PC-9 (cell line): ENCODE measurements at regions not wholly inside any gene's neighbourhood (a gene's known extent, or its start where the extent isn't known, plus 50 kb on each side); places are given as distances from the start of the nearest gene placed in this dataset.
"Not testable (repeated sequence)": the region's sequence is repeated elsewhere in the genome, so short reads cannot be mapped to it uniquely, and the experiment has no call there.

Source experiments
- BruUV-seq: library from RNA; stranded (reverse); fragments of 400-500 nt; replicated peaks from 2 replicates; lab custom pipeline; 2021; lab: Mats Ljungman, UMichigan
- CTCF ChIA-PET: fragments of 300-600 bp; sonication (Branson Sonifier 250); formaldehyde crosslinking; loops from one replicate; lab custom pipeline; 2022; ENCODE audit warnings: antibody characterized with exemption; lab: Charles Lee
- POLR2A ChIA-PET: fragments of 300-600 bp; sonication (Branson Sonifier 250); formaldehyde crosslinking; loops from one replicate; lab custom pipeline; 2022; ENCODE audit warnings: antibody characterized with exemption; ENCODE audit not compliant: unreplicated experiment; lab: Charles Lee
- DNase-seq, 2 experiments: peaks; one replicate each; pipeline versions ENCODE4 v3.0.0 to v3.0.0-alpha.2; 2015 to 2022; ENCODE audit warnings: mixed read lengths in 1 of 2
- H2AFZ ChIP-seq: fragments of 200-600 bp; sonication (generic); 2 replicates; pipeline ENCODE4 v1.8.1; 2017; ENCODE audit warnings: antibody characterized with exemption
- H3F3A ChIP-seq: fragments of 200-600 bp; sonication (generic); 2 replicates; pipeline ENCODE4 v1.8.1; 2017; ENCODE audit warnings: antibody characterized with exemption, mild to moderate bottlenecking, low read depth; ENCODE audit not compliant: insufficient read depth
- H3K27ac ChIP-seq: fragments of 200-600 bp; sonication (generic); 2 replicates; pipeline ENCODE4 v1.6.1; 2016; ENCODE audit warnings: mixed run types
- H3K27me3 ChIP-seq: fragments of 200-600 bp; sonication (generic); 2 replicates; pipeline ENCODE4 v1.6.1; 2016; ENCODE audit warnings: low read depth, mixed run types; ENCODE audit not compliant: insufficient read depth
- H3K36me3 ChIP-seq: fragments of 200-600 bp; sonication (generic); 2 replicates; pipeline ENCODE4 v1.6.1; 2016; ENCODE audit warnings: low read depth, mixed run types
- H3K4me1 ChIP-seq: fragments of 200-600 bp; sonication (generic); replicated peaks from 2 replicates; pipeline ENCODE4 v1.6.1; 2016; ENCODE audit warnings: mixed run types; ENCODE audit not compliant: insufficient read depth
- H3K4me2 ChIP-seq: fragments of 200-600 bp; sonication (generic); 2 replicates; pipeline ENCODE4 v1.6.1; 2017; ENCODE audit warnings: mixed run types
- H3K4me3 ChIP-seq: fragments of 200-600 bp; sonication (generic); 2 replicates; pipeline ENCODE4 v1.6.1; 2016; ENCODE audit warnings: mixed run types
- H3K79me2 ChIP-seq: fragments of 200-600 bp; sonication (generic); 2 replicates; pipeline ENCODE4 v1.6.1; 2017; ENCODE audit warnings: low read depth, mixed run types
- H3K9me2 ChIP-seq: fragments of 200-600 bp; sonication (generic); 2 replicates; pipeline ENCODE4 v1.8.1; 2017; ENCODE audit warnings: mild to moderate bottlenecking; ENCODE audit not compliant: insufficient read depth
- H3K9me3 ChIP-seq: fragments of 200-600 bp; sonication (generic); 2 replicates; pipeline ENCODE4 v1.8.1; 2016; ENCODE audit warnings: low read depth; ENCODE audit not compliant: insufficient read depth
- H4K20me1 ChIP-seq: fragments of 200-600 bp; sonication (generic); 2 replicates; pipeline ENCODE4 v1.8.1; 2017; ENCODE audit not compliant: insufficient read depth
- CTCF ChIP-seq: fragments of 200-600 bp; sonication (generic); conservative IDR thresholded peaks from 2 replicates; pipeline ENCODE4 v1.6.1; 2017; ENCODE audit warnings: mixed run types, antibody characterized with exemption, mild to moderate bottlenecking, moderate library complexity
- EZH2 ChIP-seq: fragments of 200-600 bp; sonication (generic); IDR thresholded peaks from 2 replicates; pipeline ENCODE4 v1.8.0; 2017; ENCODE audit warnings: antibody characterized with exemption, low read depth
- intact Hi-C: fragments of 100-400 bp; cut with micrococcal nuclease; formaldehyde crosslinking; loops from one replicate; pipeline ENCODE4 v1.10.0; 2022; ENCODE audit not compliant: unreplicated experiment

- H2AFZ ChIP-seq: no peak overlapping the region
- no peaks in the 10 kb centered on the region for H4K20me1 ChIP-seq
- BruUV-seq: no TSS peak
- no peak for DNase-seq
- no peaks in the 10 kb centered on the region for H3K79me2 ChIP-seq
- ChIA-PET POLR2A (no interaction called here), CTCF (no interaction called here)
- no peak for TF ChIP-seq CTCF
- no peak for TF ChIP-seq EZH2
- H3K4me3 ChIP-seq: no peak overlapping the region
- no peaks in the 10 kb centered on the region for H3K4me1 ChIP-seq
- H3K4me2 ChIP-seq: no peak overlapping the region
- H3K27me3 ChIP-seq: peaks cover 55% of the 10 kb centered on the region
- H3K9me3 ChIP-seq: no peaks in the 10 kb centered on the region
- no peaks in the 10 kb centered on the region for H3F3A ChIP-seq
- intact Hi-C loops: no loop called here
- H3K27ac ChIP-seq: no peak overlapping the region
- no peaks in the 10 kb centered on the region for H3K9me2 ChIP-seq
- no peaks in the 10 kb centered on the region for H3K36me3 ChIP-seq
These were observed 315.3 kb downstream of the NR2F2 start for GRCh38 chr15:96645796-96646195.

GRCh38 chr15:96648866-96649265 lies 318.4 kb downstream of the NR2F2 start:
- TF ChIP-seq EZH2 (no peak), CTCF (no peak)
- no peaks in the 10 kb centered on the region for H3K79me2 ChIP-seq
- CTCF ChIA-PET: no interaction called here
- no peak overlapping the region for H3K4me2 ChIP-seq
- H3K27me3 ChIP-seq: peaks cover 48% of the 10 kb centered on the region; the same call in 1 of the 2 replicates
- BruUV-seq: no TSS peak
- H3K9me3 ChIP-seq: no peaks in the 10 kb centered on the region
- H3K36me3 ChIP-seq: no peaks in the 10 kb centered on the region
- intact Hi-C loops: no loop called here
- no peaks in the 10 kb centered on the region for H3K9me2 ChIP-seq
- no peak overlapping the region for H3K27ac ChIP-seq
- H2AFZ ChIP-seq: no peak overlapping the region
- H3F3A ChIP-seq: no peaks in the 10 kb centered on the region
- no peak overlapping the region for H3K4me3 ChIP-seq
- POLR2A ChIA-PET: no interaction called here
- H3K4me1 ChIP-seq: no peaks in the 10 kb centered on the region
- no peak for DNase-seq
- no peaks in the 10 kb centered on the region for H4K20me1 ChIP-seq

- CTCF ChIA-PET: no interaction called here
These were observed 326.6 kb downstream of the NR2F2 start for GRCh38 chr15:96657096-96657495.

GRCh38 chr15:96666979-96667378 lies 336.5 kb downstream of the NR2F2 start:
- H3K27me3 ChIP-seq, BruUV-seq, H3K79me2 ChIP-seq, H3F3A ChIP-seq, H3K9me2 ChIP-seq, H2AFZ ChIP-seq, H3K4me3 ChIP-seq, H3K27ac ChIP-seq, H3K9me3 ChIP-seq, DNase-seq, CTCF ChIA-PET, H4K20me1 ChIP-seq, intact Hi-C loops, H3K4me2 ChIP-seq, H3K36me3 ChIP-seq, H3K4me1 ChIP-seq, POLR2A ChIA-PET: not testable (repeated sequence)

More at GRCh38 chr15:96657096-96657495, 326.6 kb downstream of the NR2F2 start:
- no peak overlapping the region for H3K4me2 ChIP-seq
- no peak overlapping the region for H3K27ac ChIP-seq
- H2AFZ ChIP-seq: no peak overlapping the region
- H4K20me1 ChIP-seq: no peaks in the 10 kb centered on the region
- no peaks in the 10 kb centered on the region for H3K79me2 ChIP-seq
- H3K4me1 ChIP-seq: no peaks in the 10 kb centered on the region
- no peak for DNase-seq
- no peaks in the 10 kb centered on the region for H3F3A ChIP-seq
- POLR2A ChIA-PET: no interaction called here
- H3K9me2 ChIP-seq: no peaks in the 10 kb centered on the region
- TF ChIP-seq CTCF: no peak
- TF ChIP-seq EZH2: no peak
- intact Hi-C loops: no loop called here
- H3K27me3 ChIP-seq: peaks cover 6% of the 10 kb centered on the region; the same call in 1 of the 2 replicates
- H3K9me3 ChIP-seq: no peaks in the 10 kb centered on the region
- no TSS peak for BruUV-seq
- H3K36me3 ChIP-seq: no peaks in the 10 kb centered on the region
- H3K4me3 ChIP-seq: no peak overlapping the region
